ENCODE measurements at regions not wholly inside any gene's neighbourhood (a gene's known extent, or its start where the extent isn't known, plus 50 kb on each side); places are given as distances from the start of the nearest gene placed in this dataset.
A peak's percentile ranks its signal among the peaks of the same experiment; 100 is the strongest.

DNA sequence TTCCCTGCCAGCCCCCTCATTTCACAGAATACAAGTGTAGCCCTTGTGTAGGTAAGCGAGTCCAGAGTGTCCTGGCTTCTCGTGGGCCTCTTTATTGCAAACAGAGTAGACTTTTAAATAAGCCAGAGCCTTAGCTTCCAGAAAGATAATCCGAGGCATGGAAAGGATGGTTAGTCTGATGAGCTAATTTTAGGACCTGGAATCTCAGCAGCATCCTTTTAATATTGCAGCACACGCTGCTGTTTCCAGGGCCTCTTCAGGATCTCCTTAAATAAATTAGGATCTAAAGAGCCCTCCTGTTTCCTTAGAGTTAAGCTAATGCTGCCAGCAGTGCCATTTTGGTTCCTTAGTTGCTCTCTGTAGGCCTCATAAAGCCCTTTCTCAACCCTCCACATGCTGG, 99.2 kb downstream of the RFC3 start:
- no peak overlapping the region for H3K4me3 ChIP-seq (ENCODE audit: low read depth, low read length)
- TF ChIP-seq, protein P1, sequence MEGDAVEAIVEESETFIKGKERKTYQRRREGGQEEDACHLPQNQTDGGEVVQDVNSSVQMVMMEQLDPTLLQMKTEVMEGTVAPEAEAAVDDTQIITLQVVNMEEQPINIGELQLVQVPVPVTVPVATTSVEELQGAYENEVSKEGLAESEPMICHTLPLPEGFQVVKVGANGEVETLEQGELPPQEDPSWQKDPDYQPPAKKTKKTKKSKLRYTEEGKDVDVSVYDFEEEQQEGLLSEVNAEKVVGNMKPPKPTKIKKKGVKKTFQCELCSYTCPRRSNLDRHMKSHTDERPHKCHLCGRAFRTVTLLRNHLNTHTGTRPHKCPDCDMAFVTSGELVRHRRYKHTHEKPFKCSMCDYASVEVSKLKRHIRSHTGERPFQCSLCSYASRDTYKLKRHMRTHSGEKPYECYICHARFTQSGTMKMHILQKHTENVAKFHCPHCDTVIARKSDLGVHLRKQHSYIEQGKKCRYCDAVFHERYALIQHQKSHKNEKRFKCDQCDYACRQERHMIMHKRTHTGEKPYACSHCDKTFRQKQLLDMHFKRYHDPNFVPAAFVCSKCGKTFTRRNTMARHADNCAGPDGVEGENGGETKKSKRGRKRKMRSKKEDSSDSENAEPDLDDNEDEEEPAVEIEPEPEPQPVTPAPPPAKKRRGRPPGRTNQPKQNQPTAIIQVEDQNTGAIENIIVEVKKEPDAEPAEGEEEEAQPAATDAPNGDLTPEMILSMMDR (IDR thresholded peaks at IDR 0.05; ENCODE audit: insufficient read depth, low read length), result no peak
- DNase-seq (ENCODE audit: low read depth), result no peak

DNA sequence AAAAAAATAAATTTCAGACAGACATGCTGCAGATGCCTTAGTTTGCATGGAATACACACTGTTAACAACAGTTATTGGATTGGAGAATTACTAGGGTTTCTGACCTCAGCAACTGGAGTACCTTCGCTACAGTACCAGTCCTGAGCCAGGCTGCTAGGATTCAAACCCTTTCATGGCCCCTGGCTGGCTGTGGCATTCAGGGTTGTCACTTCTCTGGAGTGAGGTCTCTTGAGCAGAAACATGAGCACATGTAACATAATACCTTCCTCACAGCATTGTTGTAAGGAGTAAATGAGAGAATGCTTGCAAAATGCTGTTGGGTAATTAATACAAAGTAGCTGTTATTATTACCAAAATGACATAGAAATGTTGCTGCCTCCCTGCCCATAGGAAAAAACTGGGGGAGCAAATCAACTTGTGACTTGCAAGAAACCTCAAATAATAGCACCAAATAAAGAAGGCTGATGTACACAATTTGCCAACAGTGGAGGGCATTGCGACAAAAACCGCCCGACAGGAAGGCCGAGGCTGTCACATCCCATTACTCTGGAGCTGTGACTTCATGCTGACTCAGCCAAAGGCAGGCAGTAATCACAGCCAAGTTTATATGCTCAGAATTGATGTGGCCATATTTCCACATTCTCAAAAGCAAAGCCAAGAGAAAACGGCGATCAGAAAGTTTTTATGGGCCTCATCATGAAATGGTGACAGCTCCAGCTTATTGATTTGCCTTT, 100.4 kb downstream of the RFC3 start:
- H3K4me3 ChIP-seq (ENCODE audit: low read depth, low read length), result no peak overlapping the region
- DNase-seq (ENCODE audit: low read depth), result peak; percentile 85
- TF ChIP-seq, protein P1 (IDR thresholded peaks at IDR 0.05; ENCODE audit: insufficient read depth, low read length), result no peak

DNA sequence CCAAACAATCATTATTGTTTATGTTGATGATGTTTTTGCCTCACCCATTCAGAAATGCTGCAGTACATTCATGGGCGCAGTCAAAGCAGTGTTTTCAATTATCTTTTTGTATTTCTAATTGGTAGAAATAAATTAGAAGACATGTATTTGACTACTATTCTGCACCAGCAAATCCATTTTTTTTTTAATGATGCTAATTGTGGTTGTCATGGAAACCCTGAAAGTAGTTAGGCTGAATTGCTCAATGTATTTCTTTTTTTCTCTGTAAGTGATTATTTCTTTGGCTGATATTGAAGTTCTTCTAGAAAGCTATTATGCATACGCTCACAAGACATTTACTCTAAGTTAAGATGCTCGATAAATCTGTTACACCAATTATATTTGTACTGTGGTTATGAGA, 101.2 kb downstream of the RFC3 start:
- H3K4me3 ChIP-seq (ENCODE audit: low read depth, low read length), result no peak overlapping the region
- TF ChIP-seq, protein P1 (IDR thresholded peaks at IDR 0.05; ENCODE audit: insufficient read depth, low read length), result no peak
- no peak for DNase-seq (ENCODE audit: low read depth)

DNA sequence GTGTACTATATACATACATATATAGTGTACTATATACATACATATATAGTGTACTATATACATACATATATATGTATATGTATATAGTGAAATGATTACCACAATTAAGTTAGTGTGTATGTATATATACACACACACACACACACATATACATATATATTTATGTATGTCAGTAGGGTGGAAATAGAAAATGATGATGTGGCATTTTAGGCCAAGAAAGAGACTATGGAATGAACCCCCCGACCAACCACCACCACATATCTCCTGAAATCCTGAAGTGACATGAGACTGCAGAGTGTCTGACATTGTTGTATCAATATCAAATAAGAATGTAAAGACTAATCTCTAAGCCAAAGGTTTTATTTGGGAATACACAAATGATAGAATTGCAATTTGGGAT, 107.6 kb downstream of the RFC3 start:
- H3K4me3 ChIP-seq (ENCODE audit: low read depth, low read length), result no peak overlapping the region
- no peak for DNase-seq (ENCODE audit: low read depth)
- TF ChIP-seq, protein P1 (IDR thresholded peaks at IDR 0.05; ENCODE audit: insufficient read depth, low read length), result no peak

DNA sequence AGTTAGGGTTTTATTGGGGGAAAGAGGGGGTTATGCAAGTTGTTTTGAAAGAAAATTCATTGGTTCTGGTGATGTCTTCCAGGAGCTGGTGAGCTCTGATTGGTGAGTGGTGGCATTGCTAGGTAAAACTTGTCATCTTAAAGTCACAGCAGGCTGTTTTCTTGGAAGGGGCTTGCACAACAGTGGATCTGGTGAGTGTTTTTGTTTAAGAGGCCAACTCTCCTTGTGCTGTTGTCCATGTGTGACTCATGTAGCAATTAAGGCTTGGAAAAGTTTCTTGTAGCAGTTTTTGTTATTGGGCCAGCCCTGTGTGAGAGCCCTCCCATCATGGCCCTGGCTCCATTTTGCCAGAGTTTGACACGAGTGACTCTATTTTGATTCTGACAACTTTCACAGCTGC, 109.4 kb downstream of the RFC3 start:
- DNase-seq (ENCODE audit: low read depth), result peak; percentile 76
- TF ChIP-seq, protein P1 (IDR thresholded peaks at IDR 0.05; ENCODE audit: insufficient read depth, low read length), result no peak
- no peak overlapping the region for H3K4me3 ChIP-seq (ENCODE audit: low read depth, low read length)

DNA sequence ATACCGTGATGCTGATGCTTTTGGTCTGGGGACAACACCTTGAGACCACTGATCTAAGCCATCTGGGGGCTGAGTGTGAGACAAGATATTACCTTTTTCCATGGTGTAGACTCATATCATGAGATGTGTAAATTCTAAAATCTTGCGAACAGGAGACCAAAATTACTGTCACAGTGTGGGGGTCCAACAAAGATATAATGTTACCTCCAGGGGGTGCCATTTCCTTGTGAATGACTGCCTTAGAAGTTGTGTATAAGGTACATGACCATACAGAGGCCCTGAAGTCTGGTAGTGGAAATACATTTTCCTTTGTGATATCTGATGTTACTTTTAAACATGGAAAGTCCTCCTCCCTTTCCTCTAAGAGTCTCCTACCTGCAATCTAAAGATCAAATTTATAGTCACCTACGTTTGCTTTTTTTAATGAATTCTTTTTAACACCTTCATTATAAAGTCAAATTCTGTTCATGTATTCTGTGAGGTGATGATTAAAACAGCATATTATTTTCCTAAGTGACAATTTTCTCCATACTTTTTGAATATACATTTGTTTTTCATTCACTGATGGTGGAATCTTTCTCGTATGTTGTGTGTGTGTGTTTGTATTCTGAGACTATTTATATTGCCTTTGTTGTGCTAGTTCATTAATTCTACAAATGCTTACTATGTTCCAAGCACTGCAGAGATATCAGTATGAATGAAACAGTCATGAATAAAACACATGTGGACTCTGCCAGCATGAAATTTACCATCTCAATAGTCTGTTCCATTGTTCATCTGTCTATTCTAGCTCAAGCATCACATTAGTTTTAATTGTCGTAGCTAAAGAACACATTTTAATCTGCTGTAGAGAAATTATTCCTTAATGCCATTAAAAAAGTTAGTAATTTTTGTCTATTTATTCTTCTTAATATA, 113.7 kb downstream of the RFC3 start:
- TF ChIP-seq, protein P1 (IDR thresholded peaks at IDR 0.05; ENCODE audit: insufficient read depth, low read length), result peak; percentile 50
- DNase-seq (ENCODE audit: low read depth), result peak; percentile 76
- H3K4me3 ChIP-seq (ENCODE audit: low read depth, low read length), result no peak overlapping the region
